Sigmoid colon (tissue), 4 donors: ENCODE measurements at regions not wholly inside any gene's neighbourhood (a gene's known extent, or its start where the extent isn't known, plus 50 kb on each side); places are given as distances from the start of the nearest gene placed in this dataset.

Experiments
- CTCF ChIP-seq, 4 experiments: fragments of 450-650 bp in 3 of 4; fragments of 200-600 bp in 1 of 4; IDR thresholded peaks; one replicate each; pipeline ENCODE4 v1.5.1; 2016 to 2019; ENCODE audit warnings: antibody characterized with exemption in 4 of 4, mild to moderate bottlenecking in 3 of 4, moderate library complexity in 2 of 4
- EP300 ChIP-seq, 4 donors: sonication (generic); formaldehyde crosslinking; IDR thresholded peaks; one replicate each; pipeline ENCODE4 v1.6.1; 2017; ENCODE audit warnings: antibody characterized with exemption in 4 of 4
- POLR2A ChIP-seq, 2 donors: fragments of 450-650 bp; IDR thresholded peaks; one replicate each; pipeline ENCODE4 v1.6.1; 2016; ENCODE audit warnings: antibody characterized with exemption in 2 of 2, mild to moderate bottlenecking in 2 of 2, moderate library complexity in 2 of 2
- POLR2AphosphoS5 ChIP-seq, 4 donors: sonication (generic); formaldehyde crosslinking; IDR thresholded peaks; one replicate each; pipeline ENCODE4 v1.6.1; 2017; ENCODE audit warnings: antibody characterized with exemption in 4 of 4

DNA sequence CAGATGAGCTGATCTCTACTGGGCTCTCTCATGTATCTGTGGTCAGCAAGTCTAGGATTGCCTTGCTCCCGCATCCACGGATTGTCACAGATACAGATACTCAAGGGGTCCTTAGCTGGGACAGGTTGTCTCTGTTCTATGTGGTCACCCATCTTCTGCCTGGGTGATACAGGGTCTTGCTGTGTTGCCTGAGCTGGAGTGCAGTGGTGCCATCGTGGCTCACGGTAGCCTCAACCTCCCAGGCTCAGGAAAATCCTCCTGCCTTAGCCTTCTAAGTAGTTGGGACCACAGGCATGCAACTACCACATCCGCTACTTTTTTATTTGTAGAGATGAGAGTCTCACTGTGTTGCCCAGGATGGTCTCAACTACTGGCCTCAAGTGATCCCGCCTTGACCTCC lies 72.5 kb upstream of the ZNF217 start:
- TF ChIP-seq POLR2AphosphoS5 (IDR thresholded peaks at IDR 0.05) (no peak), CTCF (IDR thresholded peaks at IDR 0.05) (no peak), EP300 (IDR thresholded peaks at IDR 0.05) (no peak), POLR2A (IDR thresholded peaks at IDR 0.05) (no peak)
